Breast epithelium (tissue), 3 donors: ENCODE measurements at regions not wholly inside any gene's neighbourhood (a gene's known extent, or its start where the extent isn't known, plus 50 kb on each side); places are given as distances from the start of the nearest gene placed in this dataset.

Experiments used
- CTCF ChIP-seq, 3 donors: fragments of 450-650 bp; IDR thresholded peaks; one replicate each; pipeline ENCODE4 v1.5.1; 2016 to 2017; ENCODE audit warnings: antibody characterized with exemption in 3 of 3, mild to moderate bottlenecking in 3 of 3, moderate library complexity in 3 of 3
- POLR2A ChIP-seq: fragments of 450-650 bp; IDR thresholded peaks from one replicate; pipeline ENCODE4 v1.6.1; 2016; ENCODE audit warnings: antibody characterized with exemption, mild to moderate bottlenecking, moderate library complexity
- POLR2AphosphoS5 ChIP-seq, 3 donors: sonication (generic); formaldehyde crosslinking; IDR thresholded peaks; one replicate each; pipeline ENCODE4 v1.6.1; 2017; ENCODE audit warnings: antibody characterized with exemption in 3 of 3

- TF ChIP-seq CTCF (IDR thresholded peaks at IDR 0.05) (no peak), POLR2AphosphoS5 (IDR thresholded peaks at IDR 0.05) (no peak), POLR2A (no peak)
These were observed 702.7 kb downstream of the SOCS6 start for GRCh38 chr18:70991577-70991976.
